GM21529 (cell line): ENCODE measurements at regions not wholly inside any gene's neighbourhood (a gene's known extent, or its start where the extent isn't known, plus 50 kb on each side); places are given as distances from the start of the nearest gene placed in this dataset.

Source experiments
- ATAC-seq: cut with Tn5 transposase; IDR thresholded peaks from one replicate; pipeline ENCODE4 v1.9.1; 2021; ENCODE audit not compliant: unreplicated experiment

GRCh38 chr11:127061947-127062346, 61.4 kb upstream of the KIRREL3 start:
- ATAC-seq = no peak

GRCh38 chr11:127059750-127060149, 59.2 kb upstream of the KIRREL3 start:
- ATAC-seq = no peak

DNA sequence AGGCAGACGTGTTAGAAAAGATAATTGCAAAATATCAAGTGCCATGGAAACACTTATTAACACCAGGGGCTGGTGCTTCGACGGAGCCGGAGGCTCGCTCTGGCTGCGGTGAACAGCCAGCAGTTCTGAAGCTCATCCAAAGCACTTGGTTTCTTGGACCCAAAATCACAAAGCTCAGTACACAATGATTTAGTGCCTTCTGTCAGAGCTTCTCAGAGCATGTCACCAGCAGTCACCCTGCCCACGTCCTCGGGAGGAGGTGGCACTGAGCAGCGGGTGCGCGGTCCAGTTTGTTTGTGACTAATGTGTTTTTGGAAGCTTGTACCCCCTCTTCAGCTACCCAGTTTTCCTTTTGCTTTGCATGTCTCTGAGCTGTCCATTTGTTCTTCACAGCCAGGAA, 58.7 kb upstream of the KIRREL3 start:
- no peak for ATAC-seq

GRCh38 chr11:127058524-127058923, 58.0 kb upstream of the KIRREL3 start:
- ATAC-seq = no peak

GRCh38 chr11:127057126-127057525, 56.6 kb upstream of the KIRREL3 start:
- no peak for ATAC-seq

GRCh38 chr11:127056338-127056971, 55.9 kb upstream of the KIRREL3 start:
- ATAC-seq = peak; percentile 51

DNA sequence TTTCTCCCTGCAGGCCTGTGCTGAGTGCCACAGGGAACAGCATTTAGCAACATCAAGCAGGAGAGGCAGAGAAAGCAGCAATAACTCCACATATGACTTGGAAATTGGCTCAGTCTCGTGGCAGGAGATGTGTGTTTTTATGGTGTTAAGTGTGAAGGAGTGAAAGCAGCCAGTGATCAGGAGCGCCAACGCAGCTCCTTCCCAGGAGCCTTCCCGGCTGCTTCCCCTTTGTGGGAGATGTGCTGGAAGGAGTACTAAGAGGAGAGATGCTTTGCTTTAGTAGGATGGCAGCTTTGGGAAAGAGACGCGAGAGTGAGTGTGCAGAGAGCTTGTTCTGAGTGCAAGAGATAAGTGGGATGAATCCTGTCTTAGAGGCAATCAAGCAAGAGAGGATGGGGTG, 54.7 kb upstream of the KIRREL3 start:
- ATAC-seq = no peak

GRCh38 chr11:127054153-127054552, 53.6 kb upstream of the KIRREL3 start:
- ATAC-seq = no peak

DNA sequence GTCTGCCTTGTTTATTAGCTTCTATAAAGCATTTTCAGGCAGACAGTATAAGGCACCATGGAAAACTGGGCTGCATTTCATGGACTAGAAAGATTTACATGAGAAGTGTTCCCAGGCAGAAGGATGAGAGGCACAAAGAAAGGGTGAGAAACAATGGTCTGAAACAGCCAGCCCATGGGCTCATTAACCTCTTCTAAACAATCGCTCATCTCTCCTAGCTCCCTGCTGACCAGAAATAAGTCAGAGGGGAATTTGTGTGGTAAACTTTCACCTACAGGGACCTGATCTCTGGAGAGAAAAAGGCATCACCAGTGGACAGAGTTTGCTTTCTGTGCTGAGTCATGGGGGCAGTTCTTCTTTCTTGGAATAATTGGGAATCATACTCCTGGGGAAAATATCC, 51.8 kb upstream of the KIRREL3 start:
- no peak for ATAC-seq
